ENCODE measurements at regions not wholly inside any gene's neighbourhood (a gene's known extent, or its start where the extent isn't known, plus 50 kb on each side); places are given as distances from the start of the nearest gene placed in this dataset.

DNA sequence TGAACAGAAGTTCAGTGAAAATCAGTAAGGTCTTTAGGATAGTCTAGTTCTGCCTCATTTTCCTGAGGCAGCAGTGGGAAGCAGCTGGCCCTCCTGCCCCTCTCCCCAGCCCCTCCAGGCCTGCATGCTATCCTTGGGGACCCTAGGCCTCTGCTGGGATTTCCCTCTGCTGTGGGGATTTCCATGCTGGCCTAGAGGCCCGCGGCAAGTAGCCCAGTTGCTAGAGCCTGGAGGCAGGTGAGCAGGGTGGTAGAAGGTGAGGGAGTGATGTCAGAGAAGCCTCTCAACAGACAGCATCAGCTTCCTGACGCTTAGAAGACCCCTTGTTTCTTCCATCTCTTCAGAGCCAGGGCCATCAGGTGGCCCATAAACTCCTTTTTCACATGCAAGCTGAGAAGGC, 305.8 kb upstream of the THBS1 start:
- H3K4me3 ChIP-seq (ENCODE audit: control insufficient read depth, low read depth, low read length), result no peak overlapping the region
- no peak for DNase-seq (ENCODE audit: low read depth)
- TF ChIP-seq, protein P1, sequence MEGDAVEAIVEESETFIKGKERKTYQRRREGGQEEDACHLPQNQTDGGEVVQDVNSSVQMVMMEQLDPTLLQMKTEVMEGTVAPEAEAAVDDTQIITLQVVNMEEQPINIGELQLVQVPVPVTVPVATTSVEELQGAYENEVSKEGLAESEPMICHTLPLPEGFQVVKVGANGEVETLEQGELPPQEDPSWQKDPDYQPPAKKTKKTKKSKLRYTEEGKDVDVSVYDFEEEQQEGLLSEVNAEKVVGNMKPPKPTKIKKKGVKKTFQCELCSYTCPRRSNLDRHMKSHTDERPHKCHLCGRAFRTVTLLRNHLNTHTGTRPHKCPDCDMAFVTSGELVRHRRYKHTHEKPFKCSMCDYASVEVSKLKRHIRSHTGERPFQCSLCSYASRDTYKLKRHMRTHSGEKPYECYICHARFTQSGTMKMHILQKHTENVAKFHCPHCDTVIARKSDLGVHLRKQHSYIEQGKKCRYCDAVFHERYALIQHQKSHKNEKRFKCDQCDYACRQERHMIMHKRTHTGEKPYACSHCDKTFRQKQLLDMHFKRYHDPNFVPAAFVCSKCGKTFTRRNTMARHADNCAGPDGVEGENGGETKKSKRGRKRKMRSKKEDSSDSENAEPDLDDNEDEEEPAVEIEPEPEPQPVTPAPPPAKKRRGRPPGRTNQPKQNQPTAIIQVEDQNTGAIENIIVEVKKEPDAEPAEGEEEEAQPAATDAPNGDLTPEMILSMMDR (conservative IDR thresholded peaks at IDR 0.05; ENCODE audit: control insufficient read depth, insufficient read depth, low read depth, low read length), result no peak

DNA sequence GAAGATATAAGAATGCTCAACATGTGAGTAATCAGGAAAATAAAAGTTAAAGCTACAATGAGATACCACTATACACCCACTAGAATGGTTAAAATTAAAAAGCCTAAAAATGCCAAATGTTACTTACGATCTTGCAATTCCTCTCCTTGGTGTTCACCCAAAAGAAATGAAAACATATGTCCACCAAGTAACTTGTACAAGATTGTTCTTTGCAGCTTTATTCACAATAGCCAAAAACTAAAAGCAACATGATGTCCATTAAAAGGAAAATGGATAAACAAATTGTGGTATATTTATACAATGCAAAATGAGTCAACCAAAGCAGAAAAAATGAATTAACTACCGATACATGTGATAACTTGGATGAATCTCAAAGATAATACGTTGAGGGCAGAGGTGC, 301.6 kb upstream of the THBS1 start:
- no peak for DNase-seq (ENCODE audit: low read depth)
- TF ChIP-seq, protein P1 (conservative IDR thresholded peaks at IDR 0.05; ENCODE audit: control insufficient read depth, insufficient read depth, low read depth, low read length), result no peak
- no peak overlapping the region for H3K4me3 ChIP-seq (ENCODE audit: control insufficient read depth, low read depth, low read length)

DNA sequence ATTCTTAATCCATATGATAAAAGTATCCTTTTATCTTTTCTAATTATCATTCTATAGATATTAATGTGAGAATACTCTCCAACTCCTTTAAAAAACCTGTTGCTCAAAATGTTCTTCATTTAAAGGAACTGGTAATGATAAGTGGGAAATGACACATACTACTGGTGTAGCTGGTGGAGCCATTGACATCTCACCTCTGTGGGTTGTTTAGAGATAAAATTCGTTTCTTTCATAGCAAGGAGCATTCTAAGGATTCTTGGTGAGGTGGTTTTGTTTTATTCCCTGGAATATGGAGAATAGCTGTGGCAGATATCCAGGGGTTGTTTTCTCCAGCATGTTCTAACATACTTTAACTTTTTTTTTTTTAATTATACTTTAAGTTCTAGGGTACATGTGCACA, 299.8 kb upstream of the THBS1 start:
- DNase-seq (ENCODE audit: low read depth), result no peak
- TF ChIP-seq, protein P1 (conservative IDR thresholded peaks at IDR 0.05; ENCODE audit: control insufficient read depth, insufficient read depth, low read depth, low read length), result no peak
- H3K4me3 ChIP-seq (ENCODE audit: control insufficient read depth, low read depth, low read length), result no peak overlapping the region

DNA sequence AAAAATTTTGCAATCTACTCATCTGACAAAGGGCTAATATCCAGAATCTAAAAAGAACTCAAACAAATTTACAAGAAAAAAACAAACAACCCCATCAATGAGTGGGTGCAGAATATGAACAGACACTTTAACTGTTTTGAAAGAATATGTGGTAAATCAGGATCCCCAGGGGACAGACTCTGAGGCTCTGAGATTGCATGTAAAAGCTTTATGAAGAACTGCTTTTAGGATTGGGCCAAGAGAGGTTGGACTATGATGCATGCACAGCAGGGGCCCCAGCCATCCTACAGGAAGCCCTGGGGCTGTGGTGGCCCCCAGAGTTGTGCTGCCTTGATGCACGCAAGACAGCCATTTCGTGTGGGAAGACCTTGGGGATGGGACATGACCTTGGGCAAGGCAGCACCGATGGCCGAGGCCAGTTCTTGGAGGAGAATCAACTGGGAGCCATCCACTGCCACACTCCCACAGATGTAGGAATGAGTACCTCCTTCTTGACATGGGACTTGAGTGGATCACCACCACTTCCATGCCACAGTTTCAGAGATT, 298.1 kb upstream of the THBS1 start:
- no peak overlapping the region for H3K4me3 ChIP-seq (ENCODE audit: control insufficient read depth, low read depth, low read length)
- DNase-seq (ENCODE audit: low read depth), result peak; percentile 77
- TF ChIP-seq, protein P1 (conservative IDR thresholded peaks at IDR 0.05; ENCODE audit: control insufficient read depth, insufficient read depth, low read depth, low read length), result no peak

DNA sequence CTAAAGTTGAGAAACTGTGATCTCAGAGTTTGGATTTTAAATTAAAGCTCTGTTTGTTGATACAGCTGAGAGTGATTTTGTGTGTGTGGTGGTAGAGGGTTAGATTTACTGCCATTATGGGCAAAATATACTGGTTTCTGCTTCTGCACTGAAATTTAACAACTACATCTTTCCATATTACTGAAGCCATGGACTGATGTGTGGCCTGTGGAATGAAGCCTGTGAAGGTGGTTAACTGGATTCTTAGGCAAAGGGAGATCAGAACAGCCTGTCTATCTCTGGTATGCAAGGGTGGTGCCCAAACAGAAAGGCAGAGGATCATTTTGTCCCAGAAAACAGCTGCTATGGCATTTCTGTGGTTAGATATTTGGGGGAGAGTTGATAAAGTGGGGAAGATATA, 297.3 kb upstream of the THBS1 start:
- TF ChIP-seq, protein P1 (conservative IDR thresholded peaks at IDR 0.05; ENCODE audit: control insufficient read depth, insufficient read depth, low read depth, low read length), result no peak
- peak; percentile 25 for DNase-seq (ENCODE audit: low read depth)
- H3K4me3 ChIP-seq (ENCODE audit: control insufficient read depth, low read depth, low read length), result no peak overlapping the region

DNA sequence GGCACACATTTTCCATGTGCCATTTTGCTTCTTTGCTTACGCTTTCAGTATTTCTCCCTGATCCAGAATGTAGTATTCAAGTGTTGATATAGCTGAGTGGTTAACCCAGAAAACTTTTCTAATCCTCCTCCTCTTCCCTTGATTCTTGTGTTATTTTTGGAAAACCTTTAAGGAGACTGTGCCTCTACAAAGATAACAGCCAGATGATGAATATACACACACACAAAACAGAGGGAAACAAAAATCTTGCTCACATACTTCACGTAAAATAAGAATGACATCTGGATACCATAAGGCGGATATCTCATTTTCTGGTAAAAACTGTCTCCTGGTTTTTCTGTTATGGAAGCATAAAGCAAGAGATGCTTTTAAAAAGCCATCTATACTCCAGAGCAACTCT, 295.8 kb upstream of the THBS1 start:
- no peak overlapping the region for H3K4me3 ChIP-seq (ENCODE audit: control insufficient read depth, low read depth, low read length)
- DNase-seq (ENCODE audit: low read depth), result peak; percentile 47
- TF ChIP-seq, protein P1 (conservative IDR thresholded peaks at IDR 0.05; ENCODE audit: control insufficient read depth, insufficient read depth, low read depth, low read length), result no peak

DNA sequence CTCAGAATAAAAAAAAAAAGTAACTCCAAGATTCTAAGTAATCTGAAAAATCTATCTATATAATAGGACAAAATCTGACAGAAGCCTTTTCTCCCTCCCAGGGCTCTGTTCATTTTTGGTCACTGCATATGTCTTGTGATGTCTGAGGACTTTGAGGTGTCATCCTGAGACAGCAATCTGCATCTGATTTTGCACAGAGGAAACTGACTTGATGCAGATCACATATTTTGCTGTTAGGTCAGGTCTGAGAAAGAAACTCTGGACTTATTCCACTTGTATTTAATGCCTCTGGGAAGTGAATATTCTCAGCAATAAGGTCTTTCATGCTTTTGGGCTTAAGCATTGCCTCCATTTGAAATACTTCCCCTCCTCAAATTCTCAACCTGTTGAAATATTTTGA, 295.2 kb upstream of the THBS1 start:
- DNase-seq (ENCODE audit: low read depth), result no peak
- TF ChIP-seq, protein P1 (conservative IDR thresholded peaks at IDR 0.05; ENCODE audit: control insufficient read depth, insufficient read depth, low read depth, low read length), result no peak
- no peak overlapping the region for H3K4me3 ChIP-seq (ENCODE audit: control insufficient read depth, low read depth, low read length)
